Esophagus muscularis mucosa (tissue), 4 donors: ENCODE measurements at regions not wholly inside any gene's neighbourhood (a gene's known extent, or its start where the extent isn't known, plus 50 kb on each side); places are given as distances from the start of the nearest gene placed in this dataset.

Experiments used
- DNase-seq: peaks from one replicate; pipeline ENCODE4 v3.0.0-alpha.2; 2017; ENCODE audit errors: extremely low spot score
- H3K27ac ChIP-seq, 4 donors: fragments of 200-600 bp; sonication (generic); replicated peaks in 1 of 4; 1 replicate in 3 of 4; 2 replicates in 1 of 4; pipeline ENCODE4 v1.5.1; 2016 to 2019; ENCODE audit warnings: mild to moderate bottlenecking in 1 of 4
- H3K27me3 ChIP-seq, 4 donors: fragments of 200-600 bp; sonication (generic); one replicate each; pipeline versions ENCODE4 v1.5.1 to v1.6.0; 2016 to 2019
- H3K36me3 ChIP-seq, 4 donors: fragments of 200-600 bp; sonication (generic); one replicate each; pipeline ENCODE4 v1.5.1; 2016 to 2019
- H3K4me1 ChIP-seq, 4 donors: fragments of 200-600 bp; sonication (generic); one replicate each; pipeline ENCODE4 v1.5.1; 2016 to 2019
- H3K4me3 ChIP-seq, 4 donors: fragments of 200-600 bp; sonication (generic); 1 replicate in 2 of 4; 2 replicates in 2 of 4; pipeline ENCODE4 v1.5.1; 2016 to 2019; ENCODE audit warnings: mild to moderate bottlenecking in 4 of 4, moderate library complexity in 1 of 4
- H3K9me3 ChIP-seq, 4 donors: fragments of 200-600 bp; sonication (generic); 1 replicate in 3 of 4; 2 replicates in 1 of 4; pipeline ENCODE4 v1.5.1; 2016 to 2019
- CTCF ChIP-seq, 3 experiments: fragments of 200-600 bp in 2 of 3; fragments of 450-650 bp in 1 of 3; sonication (generic) in 2 of 3; IDR thresholded peaks; one replicate each; pipeline ENCODE4 v1.5.1; 2017 to 2019; ENCODE audit warnings: antibody characterized with exemption in 3 of 3, mild to moderate bottlenecking in 2 of 3, moderate library complexity in 1 of 3
- EP300 ChIP-seq: sonication (generic); formaldehyde crosslinking; IDR thresholded peaks from one replicate; pipeline ENCODE4 v1.6.1; 2017; ENCODE audit warnings: antibody characterized with exemption
- POLR2A ChIP-seq: fragments of 450-650 bp; IDR thresholded peaks from one replicate; pipeline ENCODE4 v1.6.1; 2017; ENCODE audit warnings: antibody characterized with exemption, moderate library complexity, mild to moderate bottlenecking, low read depth
- POLR2AphosphoS5 ChIP-seq, 2 donors: sonication (generic); formaldehyde crosslinking; IDR thresholded peaks; one replicate each; pipeline ENCODE4 v1.6.1; 2017; ENCODE audit warnings: antibody characterized with exemption in 2 of 2
- WGBS: methylation state at CpG from one replicate; pipeline ENCODE4 v1.1.5; 2018; 5-methylcytosine and 5-hydroxymethylcytosine counted together
- intact Hi-C: fragments of 100-400 bp; cut with DNase I; formaldehyde crosslinking; loops from one replicate; pipeline ENCODE4 v1.15.1; 2023

- intact Hi-C loops, result no loop called here
- H3K4me1 ChIP-seq, result peaks cover 0 to 12% (median 11%) of the 10 kb centered on the region in 4 donors
- no peak overlapping the region for H3K4me3 ChIP-seq
- H3K27ac ChIP-seq, result no peak overlapping the region
- H3K36me3 ChIP-seq, result no peaks in the 10 kb centered on the region
- no peaks in the 10 kb centered on the region for H3K9me3 ChIP-seq
- no peaks in the 10 kb centered on the region for H3K27me3 ChIP-seq
- WGBS, result 74% methylated on average over 5 of the region's 5 CpGs
- TF ChIP-seq POLR2AphosphoS5 (IDR thresholded peaks at IDR 0.05) (no peak), POLR2A (no peak), CTCF (IDR thresholded peaks at IDR 0.05) (no peak), EP300 (no peak)
- DNase-seq, result no peak
Measured at GRCh38 chr13:84654654-84655275, 772.5 kb upstream of the SLITRK1 start.

DNA sequence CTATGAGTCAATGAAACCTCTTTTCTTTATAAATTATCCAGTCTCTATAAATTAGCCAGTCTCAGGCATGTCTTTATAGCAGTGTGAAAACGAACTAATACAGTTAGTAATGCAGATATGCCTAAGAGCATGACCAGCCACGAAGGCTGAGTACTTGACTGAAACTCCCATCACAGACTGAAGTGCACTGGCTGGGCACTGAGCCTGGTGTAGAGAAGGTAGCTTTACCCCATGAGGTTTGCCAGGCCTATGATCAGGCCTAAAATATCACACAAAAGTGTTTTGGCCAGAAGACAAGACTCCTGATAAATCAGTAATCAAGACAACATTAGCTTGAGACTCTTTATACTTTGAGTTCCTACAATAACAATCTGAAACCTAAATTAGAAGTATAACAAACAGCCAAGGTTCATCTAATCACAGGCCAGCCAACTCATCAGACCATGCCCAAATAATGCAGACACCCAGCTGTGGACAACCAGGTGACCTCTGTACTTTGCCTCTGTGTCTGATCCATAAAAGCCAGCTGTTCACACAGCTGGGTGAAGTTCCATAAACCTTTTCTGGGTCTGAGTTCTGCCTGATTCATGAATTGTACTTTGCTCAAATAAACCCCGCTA is 771.8 kb upstream of the SLITRK1 start:
- no peak for DNase-seq
- intact Hi-C loops, result no loop called here
- Histone ChIP-seq H3K27ac (no peak overlapping the region), H3K36me3 (no peaks in the 10 kb centered on the region), H3K4me1 (peaks cover 0 to 7% (median 4%) of the 10 kb centered on the region in 4 donors), H3K4me3 (no peak overlapping the region), H3K27me3 (no peaks in the 10 kb centered on the region), H3K9me3 (no peaks in the 10 kb centered on the region)
- TF ChIP-seq POLR2A, result no peak
- no peak for TF ChIP-seq CTCF (IDR thresholded peaks at IDR 0.05)
- WGBS, result 66% methylated on average over 3 of the region's 3 CpGs

DNA sequence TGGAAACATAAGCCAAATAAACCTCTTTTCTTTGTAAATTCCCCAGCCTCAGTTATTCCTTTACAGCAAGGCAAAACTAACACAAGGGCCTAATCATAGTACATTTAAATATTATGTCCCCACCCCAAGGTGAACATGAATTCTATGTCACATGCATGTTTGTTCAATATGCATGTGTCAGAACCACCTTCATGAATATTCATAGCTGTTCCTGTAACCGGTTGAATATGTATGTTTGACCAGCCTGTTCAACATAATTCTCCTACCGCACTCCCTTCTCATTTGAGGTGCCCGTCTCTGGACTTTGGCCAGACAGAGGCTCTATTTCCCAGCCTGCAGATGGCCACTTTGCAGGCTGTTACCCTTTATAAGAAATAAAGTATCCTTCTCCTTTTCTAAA is 769.4 kb upstream of the SLITRK1 start:
- intact Hi-C loops, result no loop called here
- Histone ChIP-seq H3K27ac (no peak overlapping the region), H3K27me3 (no peaks in the 10 kb centered on the region), H3K36me3 (no peaks in the 10 kb centered on the region), H3K4me1 (no peaks in the 10 kb centered on the region), H3K9me3 (no peaks in the 10 kb centered on the region), H3K4me3 (no peak overlapping the region)
- 95% methylated on average over 3 of the region's 3 CpGs for WGBS
- TF ChIP-seq POLR2AphosphoS5 (IDR thresholded peaks at IDR 0.05), result no peak
- no peak for TF ChIP-seq EP300
- no peak for TF ChIP-seq CTCF (IDR thresholded peaks at IDR 0.05)
- TF ChIP-seq POLR2A, result no peak
- DNase-seq, result no peak

DNA sequence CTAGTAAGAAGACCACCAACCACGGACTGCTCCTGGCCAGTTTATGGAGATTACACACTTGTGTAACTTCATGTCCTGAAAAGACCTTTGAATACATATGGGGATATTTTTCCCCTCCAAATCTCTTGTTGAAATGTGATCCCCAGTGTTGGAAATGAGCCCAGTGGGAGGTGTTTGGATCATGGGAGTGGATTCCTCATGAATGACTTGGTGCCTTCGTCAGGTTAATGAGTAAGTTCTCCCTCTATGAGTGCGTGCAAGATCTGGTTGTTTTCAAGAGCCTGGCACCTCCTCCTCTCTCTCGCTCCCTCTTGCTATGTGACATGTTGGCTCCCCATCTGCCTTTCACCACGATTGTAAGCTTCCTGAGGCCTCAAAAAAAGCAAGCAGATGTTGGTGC is 769.0 kb upstream of the SLITRK1 start:
- no peaks in the 10 kb centered on the region for H3K9me3 ChIP-seq
- intact Hi-C loops, result no loop called here
- H3K27me3 ChIP-seq, result no peaks in the 10 kb centered on the region
- H3K4me1 ChIP-seq, result no peaks in the 10 kb centered on the region
- no peak for DNase-seq
- 72% methylated on average over 5 of the region's 5 CpGs for WGBS
- H3K36me3 ChIP-seq, result no peaks in the 10 kb centered on the region
- no peak overlapping the region for H3K27ac ChIP-seq
- H3K4me3 ChIP-seq, result no peak overlapping the region
- TF ChIP-seq POLR2A (no peak), POLR2AphosphoS5 (IDR thresholded peaks at IDR 0.05) (no peak), EP300 (no peak), CTCF (IDR thresholded peaks at IDR 0.05) (no peak)

GRCh38 chr13:84649853-84650252 is 767.6 kb upstream of the SLITRK1 start:
- no peak overlapping the region for H3K4me3 ChIP-seq
- no peaks in the 10 kb centered on the region for H3K27me3 ChIP-seq
- intact Hi-C loops, result no loop called here
- no peak for DNase-seq
- no peak overlapping the region for H3K27ac ChIP-seq
- no peaks in the 10 kb centered on the region for H3K36me3 ChIP-seq
- WGBS, result 46% methylated on average over 4 of the region's 4 CpGs
- H3K4me1 ChIP-seq, result peaks cover 0 to 9% (median 4%) of the 10 kb centered on the region in 4 donors
- TF ChIP-seq EP300, result no peak
- TF ChIP-seq POLR2AphosphoS5 (IDR thresholded peaks at IDR 0.05), result no peak
- TF ChIP-seq CTCF (IDR thresholded peaks at IDR 0.05), result no peak
- no peak for TF ChIP-seq POLR2A
- H3K9me3 ChIP-seq, result no peaks in the 10 kb centered on the region
